K562 (cell line): ENCODE measurements at regions not wholly inside any gene's neighbourhood (a gene's known extent, or its start where the extent isn't known, plus 50 kb on each side); places are given as distances from the start of the nearest gene placed in this dataset.
"Not testable (repeated sequence)": the region's sequence is repeated elsewhere in the genome, so short reads cannot be mapped to it uniquely, and the experiment has no call there.

Experiments
- ATAC-seq: fragments of 200-7000 bp; cut with Tn5 transposase; 3 replicates; pipeline ENCODE4 v1.9.1; 2020; ENCODE audit warnings: moderate library complexity
- BruUV-seq: library from RNA; stranded (reverse); fragments of 400-500 nt; replicated peaks from 2 replicates; lab custom pipeline; 2021; lab: Mats Ljungman, UMichigan
- CTCF ChIA-PET: fragments of 300-600 bp; formaldehyde crosslinking; extraction: SDS; loops from one replicate; lab custom pipeline; 2021; ENCODE audit warnings: low intra/inter-chr PET ratio; lab: Yijun Ruan, JAX
- POLR2A ChIA-PET: fragments of 300-600, 350-650 bp; sonication (Branson Sonifier 250); formaldehyde crosslinking; extraction: SDS; loops from one replicate; lab custom pipeline; 2021; ENCODE audit warnings: antibody characterized with exemption, inconsistent platforms; lab: Yijun Ruan, JAX
- DNase-seq, 4 experiments: peaks; one replicate each; pipeline versions ENCODE4 v3.0.0 to v3.0.0-alpha.2; 2011 to 2018; ENCODE audit warnings: low spot score in 3 of 4, mixed read lengths in 3 of 4; ENCODE audit errors: extremely low read depth in 1 of 4
- FAIRE-seq: peaks from 2 replicates; lab custom pipeline; 2011; peaks lifted over from hg19 to GRCh38; lab: Jason Lieb, UNC
- H2AFZ ChIP-seq: 2 replicates; pipeline ENCODE4 v1.6.0; 2011; ENCODE audit warnings: low read depth, low read length, control low read depth, inconsistent platforms
- H3K27ac ChIP-seq: fragments of 200-600 bp; 3 replicates; pipeline ENCODE4 v1.8.0; 2011; ENCODE audit warnings: low read depth, mild to moderate bottlenecking, control low read depth, inconsistent platforms, low read length, moderate library complexity, mixed read lengths; ENCODE audit errors: extremely low read depth
- H3K27me3 ChIP-seq, 2 experiments: fragments of 300-600 bp in 1 of 2; 2 replicates in 1 of 2; 3 replicates in 1 of 2; pipeline versions ENCODE4 v1.6.0 to v1.8.0; 2011; ENCODE audit warnings: inconsistent platforms in 2 of 2, low read length in 2 of 2, mild to moderate bottlenecking in 1 of 2, mixed read lengths in 1 of 2, moderate library complexity in 1 of 2; ENCODE audit not compliant: control insufficient read depth in 2 of 2, insufficient read depth in 2 of 2
- H3K36me3 ChIP-seq: fragments of 300-600 bp; 3 replicates; pipeline ENCODE4 v1.8.0; 2011; ENCODE audit warnings: mild to moderate bottlenecking, low read length, inconsistent platforms; ENCODE audit not compliant: control insufficient read depth, insufficient read depth
- H3K4me1 ChIP-seq, 2 experiments: fragments of 200-600 bp in 1 of 2; replicated peaks in 1 of 2; 2 replicates in 1 of 2; 3 replicates in 1 of 2; pipeline versions ENCODE4 v1.5.1 to v1.8.0; 2011; ENCODE audit warnings: inconsistent platforms in 2 of 2, low read length in 2 of 2, mild to moderate bottlenecking in 1 of 2, mixed read lengths in 1 of 2, moderate library complexity in 1 of 2; ENCODE audit not compliant: control insufficient read depth in 2 of 2, insufficient read depth in 2 of 2
- H3K4me2 ChIP-seq: 2 replicates; pipeline ENCODE4 v1.6.1; 2011; ENCODE audit warnings: low read length, control low read depth, inconsistent platforms, mixed read lengths; ENCODE audit not compliant: insufficient read depth
- H3K4me3 ChIP-seq: fragments of 200-600 bp; sonication (generic), shearing (Covaris generic); 2 replicates; pipeline ENCODE4 v1.5.1; 2016; ENCODE audit warnings: control low read depth, inconsistent platforms
- H3K79me2 ChIP-seq: fragments of 200-600 bp; 3 replicates; pipeline ENCODE4 v1.8.0; 2011; ENCODE audit warnings: low read length, inconsistent platforms; ENCODE audit not compliant: control insufficient read depth, insufficient read depth
- H3K9ac ChIP-seq, 2 experiments: 2 replicates each; pipeline versions ENCODE4 v1.6.0 to v1.6.1; 2011; ENCODE audit warnings: low read depth in 2 of 2, low read length in 2 of 2, control low read depth in 1 of 2, inconsistent platforms in 1 of 2, mild to moderate bottlenecking in 1 of 2, mixed read lengths in 1 of 2; ENCODE audit not compliant: insufficient read depth in 1 of 2
- H3K9me1 ChIP-seq: one replicate; pipeline ENCODE4 v1.6.0; 2011; ENCODE audit warnings: inconsistent platforms, mild to moderate bottlenecking, low read length, moderate library complexity; ENCODE audit not compliant: control insufficient read depth, insufficient read depth
- H3K9me3 ChIP-seq: replicated peaks from 2 replicates; pipeline ENCODE4 v1.5.1; 2011; ENCODE audit warnings: low read depth, low read length, inconsistent platforms; ENCODE audit not compliant: control insufficient read depth, insufficient read depth
- H4K20me1 ChIP-seq: replicated peaks from 2 replicates; pipeline ENCODE4 v1.6.1; 2011; ENCODE audit warnings: low read length, inconsistent platforms, mixed read lengths; ENCODE audit not compliant: control insufficient read depth, insufficient read depth
- CLOCK ChIP-seq: fragments of 250-450 bp; sonication (Bioruptor Pico); IDR thresholded peaks from 2 replicates; pipeline ENCODE4 v1.4.0; 2020; ENCODE audit warnings: mild to moderate bottlenecking, moderate library complexity, borderline replicate concordance
- GABPB1 ChIP-seq: sonication (generic); formaldehyde crosslinking; IDR thresholded peaks from 2 replicates; pipeline ENCODE4 v1.8.0; 2022; ENCODE audit warnings: mild to moderate bottlenecking, missing genetic modification reagents
- IRF1 ChIP-seq: sonication (generic); formaldehyde crosslinking; IDR thresholded peaks from 2 replicates; pipeline ENCODE4 v1.8.0; 2022; ENCODE audit warnings: missing genetic modification reagents, mild to moderate bottlenecking, borderline replicate concordance
- NFYB ChIP-seq: IDR thresholded peaks from 2 replicates; pipeline ENCODE4 v1.6.1; 2011; ENCODE audit warnings: mild to moderate bottlenecking, moderate library complexity; ENCODE audit not compliant: insufficient read length; ENCODE audit errors: extremely low read depth
- PCBP1 ChIP-seq: fragments of 200-400 bp; formaldehyde crosslinking; IDR thresholded peaks from 2 replicates; pipeline ENCODE4 v1.6.1; 2018; ENCODE audit warnings: mild to moderate bottlenecking, low read depth, low read length; ENCODE audit not compliant: poor library complexity, severe bottlenecking
- PRDM10 ChIP-seq: fragments of 450-650 bp; IDR thresholded peaks from 2 replicates; pipeline ENCODE4 v1.6.1; 2018; ENCODE audit not compliant: partially characterized antibody
- PTRF ChIP-seq: fragments of 450-650 bp; IDR thresholded peaks from 2 replicates; pipeline ENCODE4 v1.6.1; 2016; ENCODE audit warnings: mild to moderate bottlenecking, missing genetic modification characterization, missing compliant biosample characterization
- PYGO2 ChIP-seq: fragments of 450-650 bp; IDR thresholded peaks from 2 replicates; pipeline ENCODE4 v1.6.1; 2016; ENCODE audit warnings: mild to moderate bottlenecking, missing genetic modification characterization, moderate library complexity, missing compliant biosample characterization
- SREBF2 ChIP-seq: sonication (generic); formaldehyde crosslinking; IDR thresholded peaks from 2 replicates; pipeline ENCODE4 v1.4.0; 2020; ENCODE audit warnings: mild to moderate bottlenecking, missing genetic modification reagents
- ZNF280A ChIP-seq: fragments of 450-650 bp; IDR thresholded peaks from 2 replicates; pipeline ENCODE4 v1.6.1; 2018; ENCODE audit warnings: mild to moderate bottlenecking, low read depth; ENCODE audit not compliant: partially characterized antibody
- ZNF507 ChIP-seq: conservative IDR thresholded peaks from 2 replicates; pipeline ENCODE4 v1.6.1; 2017; ENCODE audit warnings: missing genetic modification characterization, missing compliant biosample characterization
- WGBS: fragments of 100-300 bp; shearing (Covaris generic); methylation state at CpG from one replicate; pipeline ENCODE4 v1.1.6; 2016; ENCODE audit warnings: low coverage, mixed read lengths; ENCODE audit not compliant: insufficient coverage; ENCODE audit errors: missing lambda C conversion rate; 5-methylcytosine and 5-hydroxymethylcytosine counted together
- in situ Hi-C: fragments of 300-500 bp; cut with MboI; formaldehyde crosslinking; loops from 4 replicates; pipeline ENCODE4 v1.15.0; 2018; ENCODE audit warnings: inconsistent platforms, mixed read lengths
- intact Hi-C: fragments of 100-400 bp; cut with micrococcal nuclease; formaldehyde crosslinking; loops from 2 replicates; pipeline ENCODE4 v1.14.2; 2022

- no peak for TF ChIP-seq GABPB1 (CRISPR knock-in tag)
- TF ChIP-seq PYGO2 (tag), result no peak
- TF ChIP-seq IRF1, result no peak
- no peak for TF ChIP-seq PTRF
- no peak for TF ChIP-seq CLOCK
- no peak for TF ChIP-seq ZNF507 (tag)
- TF ChIP-seq PCBP1, result no peak
- TF ChIP-seq SREBF2, result no peak
- no peak for TF ChIP-seq PRDM10
- TF ChIP-seq ZNF280A, result no peak
- no peak for TF ChIP-seq NFYB
Measured at GRCh38 chr6:80579391-80580023, 473.0 kb downstream of the BCKDHB start (continued).

GRCh38 chr6:80573320-80573719 is 466.8 kb downstream of the BCKDHB start:
- intact Hi-C loops, ATAC-seq, FAIRE-seq: not testable (repeated sequence)

More at GRCh38 chr6:80573320-80573719, 466.8 kb downstream of the BCKDHB start:
- H3K27ac ChIP-seq, H3K27me3 ChIP-seq, H3K36me3 ChIP-seq, H3K4me3 ChIP-seq, H3K9me1 ChIP-seq, H4K20me1 ChIP-seq, POLR2A ChIA-PET, CTCF ChIA-PET, BruUV-seq, H3K4me2 ChIP-seq, in situ Hi-C loops, H3K4me1 ChIP-seq, H3K9me3 ChIP-seq, H3K79me2 ChIP-seq, DNase-seq, H3K9ac ChIP-seq, H2AFZ ChIP-seq: not testable (repeated sequence)
- 0% methylated on average over 12 of the region's 15 CpGs for WGBS
